GM23248 (cell line): ENCODE measurements at regions not wholly inside any gene's neighbourhood (a gene's known extent, or its start where the extent isn't known, plus 50 kb on each side); places are given as distances from the start of the nearest gene placed in this dataset.
A peak's percentile ranks its signal among the peaks of the same experiment; 100 is the strongest.

Experiments used
- DNase-seq: peaks from one replicate; pipeline ENCODE4 v3.0.0-alpha.2; 2015
- H2AFZ ChIP-seq: fragments of 200-600 bp; sonication (generic); 2 replicates; pipeline ENCODE4 v1.6.1; 2016; ENCODE audit warnings: antibody characterized with exemption
- H3F3A ChIP-seq: fragments of 200-600 bp; sonication (generic); 2 replicates; pipeline ENCODE4 v1.6.1; 2016; ENCODE audit warnings: mild to moderate bottlenecking, antibody characterized with exemption, mixed run types; ENCODE audit not compliant: insufficient read depth
- H3K27ac ChIP-seq: fragments of 200-600 bp; sonication (generic); 2 replicates; pipeline ENCODE4 v1.5.1; 2016; ENCODE audit warnings: mild to moderate bottlenecking
- H3K27me3 ChIP-seq: fragments of 200-600 bp; sonication (generic); replicated peaks from 2 replicates; pipeline ENCODE4 v1.6.1; 2016; ENCODE audit warnings: mild to moderate bottlenecking; ENCODE audit not compliant: insufficient read depth
- H3K36me3 ChIP-seq: fragments of 200-600 bp; sonication (generic); 2 replicates; pipeline ENCODE4 v1.6.1; 2016; ENCODE audit warnings: low read depth, mild to moderate bottlenecking
- H3K4me1 ChIP-seq: fragments of 200-600 bp; sonication (generic); 2 replicates; pipeline ENCODE4 v1.6.1; 2016; ENCODE audit warnings: mild to moderate bottlenecking; ENCODE audit not compliant: insufficient read depth
- H3K4me2 ChIP-seq: fragments of 200-600 bp; sonication (generic); one replicate; pipeline ENCODE4 v1.6.1; 2016; ENCODE audit warnings: mild to moderate bottlenecking; ENCODE audit not compliant: unreplicated experiment
- H3K4me3 ChIP-seq: fragments of 200-600 bp; sonication (generic); 2 replicates; pipeline ENCODE4 v1.5.1; 2016; ENCODE audit warnings: mild to moderate bottlenecking
- H3K79me2 ChIP-seq: fragments of 200-600 bp; sonication (generic); 2 replicates; pipeline ENCODE4 v1.6.1; 2016; ENCODE audit warnings: mild to moderate bottlenecking; ENCODE audit not compliant: insufficient read depth
- H3K9ac ChIP-seq: fragments of 200-600 bp; sonication (generic); 2 replicates; pipeline ENCODE4 v1.6.1; 2016; ENCODE audit warnings: mild to moderate bottlenecking
- H3K9me2 ChIP-seq: fragments of 200-600 bp; sonication (generic); 2 replicates; pipeline ENCODE4 v1.6.1; 2016; ENCODE audit warnings: mixed run types, mild to moderate bottlenecking, moderate library complexity; ENCODE audit not compliant: insufficient read depth
- H3K9me3 ChIP-seq: fragments of 200-600 bp; sonication (generic); one replicate; pipeline ENCODE4 v1.6.1; 2017; ENCODE audit warnings: low read depth
- H4K20me1 ChIP-seq: fragments of 200-600 bp; sonication (generic); 2 replicates; pipeline ENCODE4 v1.6.0; 2016; ENCODE audit not compliant: insufficient read depth
- EZH2 ChIP-seq: fragments of 200-600 bp; sonication (generic); IDR thresholded peaks from 2 replicates; pipeline ENCODE4 v1.6.1; 2018; ENCODE audit warnings: antibody characterized with exemption, mild to moderate bottlenecking; ENCODE audit not compliant: insufficient read depth, poor library complexity, severe bottlenecking
- EZH2phosphoT487 ChIP-seq: fragments of 200-600 bp; sonication (generic); IDR thresholded peaks from 2 replicates; pipeline ENCODE4 v1.6.1; 2018; ENCODE audit warnings: antibody characterized with exemption, moderate library complexity, mild to moderate bottlenecking, low read depth; ENCODE audit not compliant: insufficient read depth
- WGBS, 2 experiments: methylation state at CpG; one replicate each; pipeline ENCODE4 v1.1.6; 2015 to 2017; ENCODE audit warnings: low lambda C conversion rate in 2 of 2, low coverage in 1 of 2; ENCODE audit errors: missing lambda C conversion rate in 2 of 2; 5-methylcytosine and 5-hydroxymethylcytosine counted together
- in situ Hi-C: fragments of 300-500 bp; cut with MboI; formaldehyde crosslinking; loops from 2 replicates; pipeline ENCODE4 v1.15.0; 2020

GRCh38 chr2:217335341-217335966, 475.6 kb upstream of the TNP1 start:
- DNase-seq = peak; percentile 26
- no peaks in the 10 kb centered on the region for H3K9me3 ChIP-seq
- no peak overlapping the region for H3K4me2 ChIP-seq
- no peaks in the 10 kb centered on the region for H3K79me2 ChIP-seq
- no peaks in the 10 kb centered on the region for H3K36me3 ChIP-seq
- no peak for TF ChIP-seq EZH2phosphoT487
- TF ChIP-seq EZH2 = no peak
- H3K4me3 ChIP-seq = no peak overlapping the region
- in situ Hi-C loops = no loop called here
- peaks cover 38% of the 10 kb centered on the region for H3K4me1 ChIP-seq
- no peaks in the 10 kb centered on the region for H4K20me1 ChIP-seq
- H3K9ac ChIP-seq = no peak overlapping the region
- H3K27me3 ChIP-seq = no peaks in the 10 kb centered on the region
- no peak overlapping the region for H2AFZ ChIP-seq
- no peak overlapping the region for H3K27ac ChIP-seq
- H3F3A ChIP-seq = peaks cover 30% of the 10 kb centered on the region
- H3K9me2 ChIP-seq = no peaks in the 10 kb centered on the region
- WGBS, 2 experiments = 90 to 91% methylated on average over 5 of the region's 5 CpGs

DNA sequence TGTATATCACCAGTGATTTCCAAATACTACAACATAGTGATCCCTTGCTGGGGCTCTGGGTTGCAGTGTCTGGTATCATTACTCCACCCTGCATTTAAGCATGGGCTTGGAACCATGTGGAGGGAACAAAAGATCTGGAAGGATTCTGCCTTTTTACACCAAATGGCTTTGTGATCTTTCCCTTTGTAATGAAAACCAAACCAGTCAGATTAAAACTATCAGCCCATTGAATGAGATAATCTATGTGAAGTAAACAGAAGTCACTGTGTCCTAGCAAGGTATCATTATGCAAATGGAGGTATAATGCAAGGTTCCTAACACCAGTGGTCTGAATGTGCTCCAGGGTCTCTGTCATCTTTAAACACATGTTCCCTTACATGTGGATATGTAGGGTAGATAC, 474.7 kb upstream of the TNP1 start:
- peaks cover 30% of the 10 kb centered on the region for H3F3A ChIP-seq
- DNase-seq = no peak
- no peak overlapping the region for H3K27ac ChIP-seq
- H3K4me2 ChIP-seq = no peak overlapping the region
- no peaks in the 10 kb centered on the region for H3K79me2 ChIP-seq
- H3K27me3 ChIP-seq = no peaks in the 10 kb centered on the region
- peaks cover 38% of the 10 kb centered on the region for H3K4me1 ChIP-seq
- H2AFZ ChIP-seq = no peak overlapping the region
- no peaks in the 10 kb centered on the region for H3K9me3 ChIP-seq
- H3K9ac ChIP-seq = no peak overlapping the region
- no peak for TF ChIP-seq EZH2phosphoT487
- no peak for TF ChIP-seq EZH2
- no peaks in the 10 kb centered on the region for H3K9me2 ChIP-seq
- no peaks in the 10 kb centered on the region for H3K36me3 ChIP-seq
- no peak overlapping the region for H3K4me3 ChIP-seq
- no peaks in the 10 kb centered on the region for H4K20me1 ChIP-seq
- in situ Hi-C loops = no loop called here

- no peaks in the 10 kb centered on the region for H3K9me2 ChIP-seq
- H3F3A ChIP-seq = peaks cover 18% of the 10 kb centered on the region
- H3K36me3 ChIP-seq = no peaks in the 10 kb centered on the region
- in situ Hi-C loops = no loop called here
- H2AFZ ChIP-seq = no peak overlapping the region
- no peak overlapping the region for H3K9ac ChIP-seq
- no peak overlapping the region for H3K4me2 ChIP-seq
- H3K27me3 ChIP-seq = no peaks in the 10 kb centered on the region
- H4K20me1 ChIP-seq = no peaks in the 10 kb centered on the region
- no peak overlapping the region for H3K4me3 ChIP-seq
- H3K9me3 ChIP-seq = no peaks in the 10 kb centered on the region
- no peak overlapping the region for H3K27ac ChIP-seq
- peaks cover 25% of the 10 kb centered on the region for H3K4me1 ChIP-seq
- H3K79me2 ChIP-seq = no peaks in the 10 kb centered on the region
- TF ChIP-seq EZH2 (no peak), EZH2phosphoT487 (no peak)
- WGBS, 2 experiments = 92 to 93% methylated on average over 9 of the region's 9 CpGs
- no peak for DNase-seq
These were observed 473.0 kb upstream of the TNP1 start for GRCh38 chr2:217332866-217333265.

- H3K4me3 ChIP-seq = no peak overlapping the region
- H3K36me3 ChIP-seq = no peaks in the 10 kb centered on the region
- no peaks in the 10 kb centered on the region for H3K9me2 ChIP-seq
- DNase-seq = no peak
- peaks cover 13% of the 10 kb centered on the region for H3F3A ChIP-seq
- TF ChIP-seq EZH2phosphoT487 = no peak
- no peak for TF ChIP-seq EZH2
- H3K4me1 ChIP-seq = peaks cover 20% of the 10 kb centered on the region
- 95 to 98% methylated on average over 2 of the region's 2 CpGs for WGBS, 2 experiments
- H3K27ac ChIP-seq = no peak overlapping the region
- no peak overlapping the region for H2AFZ ChIP-seq
- no peaks in the 10 kb centered on the region for H3K9me3 ChIP-seq
- no peaks in the 10 kb centered on the region for H3K27me3 ChIP-seq
- H4K20me1 ChIP-seq = no peaks in the 10 kb centered on the region
- H3K9ac ChIP-seq = no peak overlapping the region
- H3K4me2 ChIP-seq = no peak overlapping the region
- in situ Hi-C loops = no loop called here
- no peaks in the 10 kb centered on the region for H3K79me2 ChIP-seq
These were observed 472.5 kb upstream of the TNP1 start for GRCh38 chr2:217332417-217332791.
